ENCODE measurements at regions not wholly inside any gene's neighbourhood (a gene's known extent, or its start where the extent isn't known, plus 50 kb on each side); places are given as distances from the start of the nearest gene placed in this dataset.

- TF ChIP-seq, protein P1, sequence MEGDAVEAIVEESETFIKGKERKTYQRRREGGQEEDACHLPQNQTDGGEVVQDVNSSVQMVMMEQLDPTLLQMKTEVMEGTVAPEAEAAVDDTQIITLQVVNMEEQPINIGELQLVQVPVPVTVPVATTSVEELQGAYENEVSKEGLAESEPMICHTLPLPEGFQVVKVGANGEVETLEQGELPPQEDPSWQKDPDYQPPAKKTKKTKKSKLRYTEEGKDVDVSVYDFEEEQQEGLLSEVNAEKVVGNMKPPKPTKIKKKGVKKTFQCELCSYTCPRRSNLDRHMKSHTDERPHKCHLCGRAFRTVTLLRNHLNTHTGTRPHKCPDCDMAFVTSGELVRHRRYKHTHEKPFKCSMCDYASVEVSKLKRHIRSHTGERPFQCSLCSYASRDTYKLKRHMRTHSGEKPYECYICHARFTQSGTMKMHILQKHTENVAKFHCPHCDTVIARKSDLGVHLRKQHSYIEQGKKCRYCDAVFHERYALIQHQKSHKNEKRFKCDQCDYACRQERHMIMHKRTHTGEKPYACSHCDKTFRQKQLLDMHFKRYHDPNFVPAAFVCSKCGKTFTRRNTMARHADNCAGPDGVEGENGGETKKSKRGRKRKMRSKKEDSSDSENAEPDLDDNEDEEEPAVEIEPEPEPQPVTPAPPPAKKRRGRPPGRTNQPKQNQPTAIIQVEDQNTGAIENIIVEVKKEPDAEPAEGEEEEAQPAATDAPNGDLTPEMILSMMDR (conservative IDR thresholded peaks at IDR 0.05), result no peak
- TF ChIP-seq ZFX (IDR thresholded peaks at IDR 0.05), result no peak
Measured at GRCh38 chr9:36746415-36746814, 173.7 kb downstream of the MELK start.

Data from C4-2B (cell line).